NT2/D1 (cell line): ENCODE measurements at regions not wholly inside any gene's neighbourhood (a gene's known extent, or its start where the extent isn't known, plus 50 kb on each side); places are given as distances from the start of the nearest gene placed in this dataset.
A peak's percentile ranks its signal among the peaks of the same experiment; 100 is the strongest.

Experiments
- DNase-seq: peaks from one replicate; pipeline ENCODE4 v3.0.0-alpha.2; 2011; ENCODE audit warnings: low read depth, low spot score
- H3K27me3 ChIP-seq: 2 replicates; pipeline ENCODE4 v1.6.0; 2011; ENCODE audit warnings: mild to moderate bottlenecking; ENCODE audit not compliant: insufficient read length, insufficient read depth
- H3K36me3 ChIP-seq: 2 replicates; pipeline ENCODE4 v1.6.1; 2011; ENCODE audit warnings: mild to moderate bottlenecking, low read length, mixed read lengths; ENCODE audit not compliant: insufficient read depth, insufficient read length
- H3K4me1 ChIP-seq: 2 replicates; pipeline ENCODE4 v1.5.1; 2011; ENCODE audit not compliant: insufficient read depth, insufficient read length
- H3K4me3 ChIP-seq: 2 replicates; pipeline ENCODE4 v1.5.1; 2011; ENCODE audit warnings: low read depth; ENCODE audit not compliant: insufficient read length
- H3K9ac ChIP-seq: 2 replicates; pipeline ENCODE4 v1.6.0; 2011; ENCODE audit warnings: low read depth; ENCODE audit not compliant: insufficient read length
- H3K9me3 ChIP-seq: 2 replicates; pipeline ENCODE4 v1.5.1; 2011; ENCODE audit warnings: mild to moderate bottlenecking, low read length; ENCODE audit not compliant: insufficient read depth
- SUZ12 ChIP-seq: IDR thresholded peaks from 2 replicates; pipeline ENCODE4 v1.6.1; 2011; ENCODE audit not compliant: insufficient read length, insufficient read depth; ENCODE audit errors: extremely low read depth
- YY1 ChIP-seq: IDR thresholded peaks from 2 replicates; pipeline ENCODE4 v1.6.1; 2011; ENCODE audit not compliant: insufficient read length, insufficient read depth
- ZNF274 ChIP-seq: IDR thresholded peaks from 2 replicates; pipeline ENCODE4 v1.6.1; 2011; ENCODE audit warnings: mild to moderate bottlenecking, low read depth, low read length

GRCh38 chr21:25390701-25391100 lies 216.6 kb downstream of the MRPL39 start:
- Histone ChIP-seq H3K27me3 (no peaks in the 10 kb centered on the region), H3K4me1 (no peaks in the 10 kb centered on the region), H3K9me3 (no peaks in the 10 kb centered on the region), H3K4me3 (no peak overlapping the region), H3K36me3 (no peaks in the 10 kb centered on the region), H3K9ac (no peak overlapping the region)
- TF ChIP-seq ZNF274 (no peak), SUZ12 (no peak), YY1 (no peak)
- no peak for DNase-seq

- Histone ChIP-seq H3K36me3 (no peaks in the 10 kb centered on the region), H3K9ac (no peak overlapping the region), H3K9me3 (no peaks in the 10 kb centered on the region), H3K27me3 (no peaks in the 10 kb centered on the region), H3K4me3 (no peak overlapping the region), H3K4me1 (no peaks in the 10 kb centered on the region)
- TF ChIP-seq ZNF274 (no peak), SUZ12 (no peak)
- DNase-seq, result no peak
Measured at GRCh38 chr21:25387665-25388064, 219.6 kb downstream of the MRPL39 start.

- Histone ChIP-seq H3K9ac (no peak overlapping the region), H3K4me1 (no peaks in the 10 kb centered on the region), H3K36me3 (no peaks in the 10 kb centered on the region), H3K27me3 (no peaks in the 10 kb centered on the region), H3K4me3 (no peak overlapping the region), H3K9me3 (no peaks in the 10 kb centered on the region)
- TF ChIP-seq SUZ12 (no peak), YY1 (no peak), ZNF274 (no peak)
- peak; percentile 65 for DNase-seq
Measured at GRCh38 chr21:25385911-25386474, 221.3 kb downstream of the MRPL39 start.

- no peak for TF ChIP-seq SUZ12
- TF ChIP-seq YY1, result no peak
- TF ChIP-seq ZNF274, result no peak
- no peaks in the 10 kb centered on the region for H3K36me3 ChIP-seq
- H3K4me3 ChIP-seq, result no peak overlapping the region
- H3K27me3 ChIP-seq, result no peaks in the 10 kb centered on the region
- no peaks in the 10 kb centered on the region for H3K9me3 ChIP-seq
- DNase-seq, result no peak
- no peaks in the 10 kb centered on the region for H3K4me1 ChIP-seq
- no peak overlapping the region for H3K9ac ChIP-seq
Measured at GRCh38 chr21:25385341-25385740, 221.9 kb downstream of the MRPL39 start.

- DNase-seq, result no peak
- Histone ChIP-seq H3K4me3 (no peak overlapping the region), H3K9me3 (no peaks in the 10 kb centered on the region), H3K27me3 (no peaks in the 10 kb centered on the region), H3K9ac (no peak overlapping the region), H3K36me3 (no peaks in the 10 kb centered on the region), H3K4me1 (no peaks in the 10 kb centered on the region)
- TF ChIP-seq YY1 (no peak), SUZ12 (no peak), ZNF274 (no peak)
Measured at GRCh38 chr21:25384782-25385181, 222.5 kb downstream of the MRPL39 start.

- Histone ChIP-seq H3K9ac (no peak overlapping the region), H3K36me3 (no peaks in the 10 kb centered on the region), H3K4me3 (no peak overlapping the region), H3K4me1 (no peaks in the 10 kb centered on the region), H3K27me3 (no peaks in the 10 kb centered on the region), H3K9me3 (0 out of 2 replicates have a peak, but pooled peaks cover under 1% of the 10 kb centered on the region)
- TF ChIP-seq ZNF274, result no peak
- TF ChIP-seq SUZ12, result no peak
- DNase-seq, result no peak
Measured at GRCh38 chr21:25383545-25383944, 223.7 kb downstream of the MRPL39 start.

GRCh38 chr21:25381936-25382452 lies 225.3 kb downstream of the MRPL39 start:
- no peak for DNase-seq

GRCh38 chr21:25375675-25376074 lies 231.6 kb downstream of the MRPL39 start:
- TF ChIP-seq SUZ12 (no peak), YY1 (no peak), ZNF274 (no peak)
- H3K27me3 ChIP-seq, result no peaks in the 10 kb centered on the region
- DNase-seq, result no peak

More at GRCh38 chr21:25381936-25382452, 225.3 kb downstream of the MRPL39 start:
- H3K9me3 ChIP-seq, result peaks cover 13% of the 10 kb centered on the region; the same call in 1 of the 2 replicates
- H3K27me3 ChIP-seq, result no peaks in the 10 kb centered on the region
- no peaks in the 10 kb centered on the region for H3K36me3 ChIP-seq
- TF ChIP-seq ZNF274 (no peak), YY1 (no peak), SUZ12 (no peak)
- H3K9ac ChIP-seq, result no peak overlapping the region
- no peaks in the 10 kb centered on the region for H3K4me1 ChIP-seq
- no peak overlapping the region for H3K4me3 ChIP-seq

More at GRCh38 chr21:25375675-25376074, 231.6 kb downstream of the MRPL39 start:
- no peaks in the 10 kb centered on the region for H3K4me1 ChIP-seq
- no peaks in the 10 kb centered on the region for H3K36me3 ChIP-seq
- no peak overlapping the region for H3K4me3 ChIP-seq
- H3K9me3 ChIP-seq, result peaks cover 13% of the 10 kb centered on the region; the same call in 1 of the 2 replicates
- H3K9ac ChIP-seq, result no peak overlapping the region
